Mucosa of descending colon (tissue), 3 donors: ENCODE measurements at regions not wholly inside any gene's neighbourhood (a gene's known extent, or its start where the extent isn't known, plus 50 kb on each side); places are given as distances from the start of the nearest gene placed in this dataset.
A peak's percentile ranks its signal among the peaks of the same experiment; 100 is the strongest.

Source experiments
- ATAC-seq: fragments of 200-7000 bp; cut with Tn5 transposase; one replicate; pipeline ENCODE4 v1.9.1; 2020; ENCODE audit warnings: mild to moderate bottlenecking, moderate library complexity
- DNase-seq, 3 donors: peaks; one replicate each; pipeline ENCODE4 v3.0.0-alpha.2; 2020
- H3K36me3 ChIP-seq: fragments of 200-600 bp; one replicate; pipeline ENCODE4 v1.8.0; 2021; ENCODE audit warnings: low read depth, mild to moderate bottlenecking
- H3K4me1 ChIP-seq: fragments of 200-600 bp; one replicate; pipeline ENCODE4 v1.8.0; 2021; ENCODE audit warnings: low read depth, mild to moderate bottlenecking
- H3K4me3 ChIP-seq: fragments of 200-600 bp; one replicate; pipeline ENCODE4 v1.8.0; 2021; ENCODE audit warnings: mild to moderate bottlenecking
- H3K9me3 ChIP-seq: fragments of 200-600 bp; one replicate; pipeline ENCODE4 v1.8.0; 2021; ENCODE audit warnings: mild to moderate bottlenecking
- CTCF ChIP-seq: fragments of 200-600 bp; IDR thresholded peaks from one replicate; pipeline ENCODE4 v1.8.0; 2022; ENCODE audit warnings: antibody characterized with exemption, mild to moderate bottlenecking
- intact Hi-C, 2 donors: fragments of 100-400 bp; cut with DNase I in 1 of 2; cut with micrococcal nuclease in 1 of 2; formaldehyde crosslinking; loops; one replicate each; pipeline versions ENCODE4 v1.11.0 to v1.11.1; 2022; cut with DNase I, micrococcal nuclease
- donor health status: DM: no; HTN: no; CAD: no; lungs with moderate emphysema.
- donor health status: DM: no; HTN: no; CAD: no.
- donor health status: DM: no; HTN: yes; CAD: no.

- Histone ChIP-seq H3K4me3 (no peak overlapping the region), H3K4me1 (no peaks in the 10 kb centered on the region), H3K9me3 (peaks cover 4% of the 10 kb centered on the region), H3K36me3 (no peaks in the 10 kb centered on the region)
- intact Hi-C loops: no loop called here
- ATAC-seq: no peak
- no peak for TF ChIP-seq CTCF
- no peak for DNase-seq
These were observed 83.1 kb upstream of the TSHZ3 start for GRCh38 chr19:31432201-31432810.

GRCh38 chr19:31436121-31436776 is 87.0 kb upstream of the TSHZ3 start:
- DNase-seq: no peak
- intact Hi-C loops: no loop called here
- ATAC-seq: no peak

GRCh38 chr19:31438401-31439269 is 89.4 kb upstream of the TSHZ3 start:
- H3K9me3 ChIP-seq: peaks cover 4% of the 10 kb centered on the region
- no peak for TF ChIP-seq CTCF
- no peaks in the 10 kb centered on the region for H3K4me1 ChIP-seq
- H3K36me3 ChIP-seq: no peaks in the 10 kb centered on the region
- H3K4me3 ChIP-seq: no peak overlapping the region
- no peak for DNase-seq
- intact Hi-C loops: no loop called here
- ATAC-seq: no peak

More at GRCh38 chr19:31436121-31436776, 87.0 kb upstream of the TSHZ3 start:
- Histone ChIP-seq H3K4me1 (no peaks in the 10 kb centered on the region), H3K9me3 (peaks cover 4% of the 10 kb centered on the region), H3K4me3 (no peak overlapping the region), H3K36me3 (no peaks in the 10 kb centered on the region)
- no peak for TF ChIP-seq CTCF

- Histone ChIP-seq H3K9me3 (peaks cover 4% of the 10 kb centered on the region), H3K4me3 (no peak overlapping the region), H3K4me1 (no peaks in the 10 kb centered on the region), H3K36me3 (no peaks in the 10 kb centered on the region)
- no peak for TF ChIP-seq CTCF
- intact Hi-C loops: no loop called here
- DNase-seq: no peak
- ATAC-seq: no peak
These were observed 90.0 kb upstream of the TSHZ3 start for GRCh38 chr19:31439270-31439573.

GRCh38 chr19:31444931-31445330 is 95.7 kb upstream of the TSHZ3 start:
- Histone ChIP-seq H3K4me3 (no peak overlapping the region), H3K9me3 (no peaks in the 10 kb centered on the region), H3K36me3 (no peaks in the 10 kb centered on the region), H3K4me1 (no peaks in the 10 kb centered on the region)
- DNase-seq (peak in 1 of 3 donors; percentile 3), ATAC-seq (no peak)
- TF ChIP-seq CTCF: no peak
- intact Hi-C loops: no loop called here
